ENCODE measurements at regions not wholly inside any gene's neighbourhood (a gene's known extent, or its start where the extent isn't known, plus 50 kb on each side); places are given as distances from the start of the nearest gene placed in this dataset.

DNA sequence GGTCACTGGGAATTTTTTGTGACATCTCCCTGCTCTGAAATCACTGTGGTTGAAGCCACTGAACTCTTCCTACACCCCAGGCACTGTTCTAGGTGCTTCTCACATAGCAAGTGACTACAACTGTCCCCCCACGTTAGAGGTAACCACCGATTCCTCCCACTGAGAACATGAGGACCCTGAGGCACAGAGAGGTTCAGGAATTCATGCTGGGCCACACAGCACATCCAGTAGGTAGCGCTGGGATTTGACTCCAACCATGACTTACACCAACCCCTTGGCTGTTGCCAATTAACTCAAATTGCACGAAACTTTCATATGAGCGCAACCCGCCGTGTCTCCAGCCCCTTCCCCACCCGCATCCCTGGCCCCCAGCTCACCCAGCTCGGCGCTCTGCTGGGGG is 105.2 kb downstream of the RFLNA start:
- Mint-ChIP-seq H3K4me1 (ENCODE audit: low read depth) (no peaks in the 10 kb centered on the region), H3K9me3 (no peaks in the 10 kb centered on the region)
- intact Hi-C loops (cut with DNase I, micrococcal nuclease) = no loop called here

DNA sequence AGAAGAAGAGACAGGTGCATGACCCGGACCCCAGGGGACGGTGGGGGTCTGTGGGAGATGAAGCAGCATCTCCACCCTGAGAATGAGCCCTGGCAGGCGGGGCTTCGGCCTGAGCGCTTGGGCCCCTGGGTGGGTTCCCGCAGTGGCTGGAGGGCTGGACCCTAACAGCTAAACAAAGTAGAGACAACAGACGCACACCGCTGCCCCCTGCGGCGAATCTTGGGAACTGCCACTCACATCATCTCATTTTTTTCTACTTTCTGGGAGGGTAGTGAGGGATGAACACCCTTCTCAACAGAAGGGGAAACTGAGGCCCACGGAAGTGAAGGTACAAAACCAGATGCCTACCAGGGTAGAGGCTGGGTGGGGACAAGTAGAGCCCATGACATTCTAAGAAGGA is 104.7 kb downstream of the RFLNA start:
- Histone ChIP-seq H3K27me3 (ENCODE audit: control insufficient read depth in 1 of 2, insufficient read depth in 2 of 2, low read length in 2 of 2) (no peaks in the 10 kb centered on the region), H3K9me3 (ENCODE audit: control insufficient read depth in 1 of 2, insufficient read depth in 1 of 2, low read length in 2 of 2) (no peaks in the 10 kb centered on the region), H3K4me1 (ENCODE audit: insufficient read depth, low read length) (no peaks in the 10 kb centered on the region), H3K36me3 (ENCODE audit: insufficient read depth, low read length) (peaks cover 62% of the 10 kb centered on the region), H3K4me3 (ENCODE audit: low read length) (no peak overlapping the region), H3K27ac (ENCODE audit: low read depth in 1 of 2, low read length in 2 of 2) (no peak overlapping the region)
- Mint-ChIP-seq H3K4me3 (no peak overlapping the region), H3K27ac (no peak overlapping the region), H3K36me3 (ENCODE audit: low read depth) (peaks cover 63% of the 10 kb centered on the region), H3K4me1 (ENCODE audit: low read depth) (no peaks in the 10 kb centered on the region), H3K27me3 (no peaks in the 10 kb centered on the region), H3K9me3 (no peaks in the 10 kb centered on the region)
- peak; percentile 64 for TF ChIP-seq CTCF (IDR thresholded peaks at IDR 0.05)
- ATAC-seq (ENCODE audit: poor library complexity) (peak; percentile 43), DNase-seq (peak in 7 of 14 experiments; percentile 4 to 51 (median 22))
- intact Hi-C loops (cut with DNase I, micrococcal nuclease) = loop anchor here in 1 of 2 experiments (10.0 kb wide), 1 partner anchor 145 kb away; no protein-coding TSS in a partner anchor
- POLR2A ChIA-PET = no interaction called here
- CTCF ChIA-PET = interaction anchor here (0.8 kb wide), 1 partner anchor 25 kb away, joined by 3 read pairs; no protein-coding TSS in a partner anchor

More for the DNA sequence above, 105.2 kb downstream of the RFLNA start:
- POLR2A ChIA-PET = no interaction called here
- ATAC-seq (ENCODE audit: poor library complexity) (no peak), DNase-seq (no peak)
- CTCF ChIA-PET = no interaction called here
- Histone ChIP-seq H3K36me3 (ENCODE audit: insufficient read depth, low read length) (peaks cover 57% of the 10 kb centered on the region), H3K27ac (ENCODE audit: low read depth in 1 of 2, low read length in 2 of 2) (no peak overlapping the region), H3K9me3 (ENCODE audit: control insufficient read depth in 1 of 2, insufficient read depth in 1 of 2, low read length in 2 of 2) (no peaks in the 10 kb centered on the region), H3K4me1 (ENCODE audit: insufficient read depth, low read length) (no peaks in the 10 kb centered on the region), H3K27me3 (ENCODE audit: control insufficient read depth in 1 of 2, insufficient read depth in 2 of 2, low read length in 2 of 2) (no peaks in the 10 kb centered on the region), H3K4me3 (ENCODE audit: low read length) (no peak overlapping the region)
- TF ChIP-seq CTCF (IDR thresholded peaks at IDR 0.05) = no peak
- no peak overlapping the region for H3K4me3 Mint-ChIP-seq
- H3K27ac Mint-ChIP-seq = no peak overlapping the region
- peaks cover 63% of the 10 kb centered on the region for H3K36me3 Mint-ChIP-seq (ENCODE audit: low read depth)
- no peaks in the 10 kb centered on the region for H3K27me3 Mint-ChIP-seq

- CTCF ChIA-PET = no interaction called here
- H3K36me3 ChIP-seq (ENCODE audit: insufficient read depth, low read length) = peaks cover 67% of the 10 kb centered on the region
- POLR2A ChIA-PET = no interaction called here
These were observed 103.8 kb downstream of the RFLNA start for GRCh38 chr12:124398578-124399227.

More at GRCh38 chr12:124398578-124399227, 103.8 kb downstream of the RFLNA start:
- no peak overlapping the region for H3K27ac Mint-ChIP-seq
- H3K4me3 ChIP-seq (ENCODE audit: low read length) = no peak overlapping the region
- no peaks in the 10 kb centered on the region for H3K9me3 ChIP-seq (ENCODE audit: control insufficient read depth in 1 of 2, insufficient read depth in 1 of 2, low read length in 2 of 2)
- no peak overlapping the region for H3K27ac ChIP-seq (ENCODE audit: low read depth in 1 of 2, low read length in 2 of 2)
- TF ChIP-seq CTCF (IDR thresholded peaks at IDR 0.05) = no peak
- no peaks in the 10 kb centered on the region for H3K9me3 Mint-ChIP-seq
- intact Hi-C loops (cut with DNase I, micrococcal nuclease) = loop anchor here in 1 of 2 experiments (10.0 kb wide), 1 partner anchor 146 kb away; no protein-coding TSS in a partner anchor
- no peaks in the 10 kb centered on the region for H3K27me3 Mint-ChIP-seq
- peaks cover 4% of the 10 kb centered on the region for H3K4me1 Mint-ChIP-seq (ENCODE audit: low read depth)
- H3K27me3 ChIP-seq (ENCODE audit: control insufficient read depth in 1 of 2, insufficient read depth in 2 of 2, low read length in 2 of 2) = no peaks in the 10 kb centered on the region
- DNase-seq (no peak), ATAC-seq (ENCODE audit: poor library complexity) (no peak)
- H3K36me3 Mint-ChIP-seq (ENCODE audit: low read depth) = peaks cover 70% of the 10 kb centered on the region
- no peak overlapping the region for H3K4me3 Mint-ChIP-seq
- H3K4me1 ChIP-seq (ENCODE audit: insufficient read depth, low read length) = no peaks in the 10 kb centered on the region

Measured in CD4-positive, alpha-beta T cell (primary cell).